CD4-positive, alpha-beta T cell (primary cell): ENCODE measurements at regions not wholly inside any gene's neighbourhood (a gene's known extent, or its start where the extent isn't known, plus 50 kb on each side); places are given as distances from the start of the nearest gene placed in this dataset.

Experiments used
- ATAC-seq: fragments of 200-7000 bp; cut with Tn5 transposase; one replicate; pipeline ENCODE4 v1.10.0; 2022; ENCODE audit warnings: mild to moderate bottlenecking; ENCODE audit not compliant: poor library complexity
- CTCF ChIA-PET: fragments of 350-600 bp; sonication (Branson Sonifier 250); formaldehyde crosslinking; loops from one replicate; lab custom pipeline; 2021; ENCODE audit warnings: antibody characterized with exemption, inconsistent platforms; lab: Charles Lee
- POLR2A ChIA-PET: fragments of 350-600 bp; sonication (Branson Sonifier 250); formaldehyde crosslinking; loops from one replicate; lab custom pipeline; 2021; ENCODE audit warnings: antibody characterized with exemption, inconsistent platforms; lab: Charles Lee
- DNase-seq, 14 experiments: peaks; one replicate each; pipeline ENCODE4 v3.0.0-alpha.2; 2013 to 2020; ENCODE audit warnings: mixed read lengths in 2 of 14
- H3K27ac ChIP-seq, 2 donors: one replicate each; pipeline versions ENCODE4 v1.5.1 to v1.7.0; 2013; ENCODE audit warnings: low read length in 2 of 2, low read depth in 1 of 2, mild to moderate bottlenecking in 1 of 2
- H3K27me3 ChIP-seq, 2 experiments: 1 replicate in 1 of 2; 2 replicates in 1 of 2; pipeline versions ENCODE4 v1.6.1 to v1.7.0; 2013; ENCODE audit warnings: low read length in 2 of 2, control low read depth in 1 of 2, mild to moderate bottlenecking in 1 of 2, moderate library complexity in 1 of 2; ENCODE audit not compliant: insufficient read depth in 2 of 2, control insufficient read depth in 1 of 2
- H3K36me3 ChIP-seq: one replicate; pipeline ENCODE4 v1.6.1; 2013; ENCODE audit warnings: low read length, control low read depth; ENCODE audit not compliant: insufficient read depth
- H3K4me1 ChIP-seq: one replicate; pipeline ENCODE4 v1.6.1; 2013; ENCODE audit warnings: low read length, control low read depth; ENCODE audit not compliant: insufficient read depth
- H3K4me3 ChIP-seq: one replicate; pipeline ENCODE4 v1.5.1; 2013; ENCODE audit warnings: mild to moderate bottlenecking, low read length, moderate library complexity
- H3K9me3 ChIP-seq, 2 experiments: 1 replicate in 1 of 2; 2 replicates in 1 of 2; pipeline versions ENCODE4 v1.6.1 to v1.7.0; 2013; ENCODE audit warnings: low read length in 2 of 2, mild to moderate bottlenecking in 2 of 2, control low read depth in 1 of 2, moderate library complexity in 1 of 2; ENCODE audit not compliant: control insufficient read depth in 1 of 2, insufficient read depth in 1 of 2
- H3K27ac Mint-ChIP-seq: one replicate; pipeline ENCODE4 v1.8.0; 2020; ENCODE audit warnings: mixed read lengths
- H3K27me3 Mint-ChIP-seq: one replicate; pipeline ENCODE4 v1.8.0; 2021; ENCODE audit warnings: mixed read lengths
- H3K36me3 Mint-ChIP-seq: one replicate; pipeline ENCODE4 v1.8.0; 2021; ENCODE audit warnings: low read depth, mixed read lengths
- H3K4me1 Mint-ChIP-seq: one replicate; pipeline ENCODE4 v1.8.0; 2021; ENCODE audit warnings: low read depth, mixed read lengths
- H3K4me3 Mint-ChIP-seq: one replicate; pipeline ENCODE4 v1.8.0; 2020; ENCODE audit warnings: mild to moderate bottlenecking, mixed read lengths
- H3K9me3 Mint-ChIP-seq: one replicate; pipeline ENCODE4 v1.8.0; 2020; ENCODE audit warnings: mixed read lengths
- intact Hi-C, 2 experiments: fragments of 100-400 bp; cut with DNase I in 1 of 2; cut with micrococcal nuclease in 1 of 2; formaldehyde crosslinking; loops; one replicate each; pipeline versions ENCODE4 v1.15.1 to v1.9.0; 2023 to 2025; cut with DNase I, micrococcal nuclease
- TF ChIP-seq, protein P1 (sequence below): fragments of 200-600 bp; IDR thresholded peaks from one replicate; pipeline ENCODE4 v1.8.0; 2022; ENCODE audit warnings: antibody characterized with exemption, mild to moderate bottlenecking

- ATAC-seq, result no peak
- Histone ChIP-seq H3K4me1 (no peaks in the 10 kb centered on the region), H3K9me3 (peaks cover 0 to 11% of the 10 kb centered on the region in 2 experiments), H3K4me3 (no peak overlapping the region), H3K36me3 (no peaks in the 10 kb centered on the region), H3K27me3 (peaks cover 0 to 2% of the 10 kb centered on the region in 2 experiments), H3K27ac (no peak overlapping the region)
- Mint-ChIP-seq H3K27ac (no peak overlapping the region), H3K36me3 (no peaks in the 10 kb centered on the region), H3K9me3 (no peaks in the 10 kb centered on the region), H3K4me1 (no peaks in the 10 kb centered on the region), H3K4me3 (no peak overlapping the region), H3K27me3 (no peaks in the 10 kb centered on the region)
- intact Hi-C loops, result no loop called here
- no peak for DNase-seq
- POLR2A ChIA-PET, result no interaction called here
- TF ChIP-seq, protein P1, sequence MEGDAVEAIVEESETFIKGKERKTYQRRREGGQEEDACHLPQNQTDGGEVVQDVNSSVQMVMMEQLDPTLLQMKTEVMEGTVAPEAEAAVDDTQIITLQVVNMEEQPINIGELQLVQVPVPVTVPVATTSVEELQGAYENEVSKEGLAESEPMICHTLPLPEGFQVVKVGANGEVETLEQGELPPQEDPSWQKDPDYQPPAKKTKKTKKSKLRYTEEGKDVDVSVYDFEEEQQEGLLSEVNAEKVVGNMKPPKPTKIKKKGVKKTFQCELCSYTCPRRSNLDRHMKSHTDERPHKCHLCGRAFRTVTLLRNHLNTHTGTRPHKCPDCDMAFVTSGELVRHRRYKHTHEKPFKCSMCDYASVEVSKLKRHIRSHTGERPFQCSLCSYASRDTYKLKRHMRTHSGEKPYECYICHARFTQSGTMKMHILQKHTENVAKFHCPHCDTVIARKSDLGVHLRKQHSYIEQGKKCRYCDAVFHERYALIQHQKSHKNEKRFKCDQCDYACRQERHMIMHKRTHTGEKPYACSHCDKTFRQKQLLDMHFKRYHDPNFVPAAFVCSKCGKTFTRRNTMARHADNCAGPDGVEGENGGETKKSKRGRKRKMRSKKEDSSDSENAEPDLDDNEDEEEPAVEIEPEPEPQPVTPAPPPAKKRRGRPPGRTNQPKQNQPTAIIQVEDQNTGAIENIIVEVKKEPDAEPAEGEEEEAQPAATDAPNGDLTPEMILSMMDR, result no peak
- CTCF ChIA-PET, result no interaction called here
These were observed 380.1 kb downstream of the SOX11 start for GRCh38 chr2:6072276-6072675.

DNA sequence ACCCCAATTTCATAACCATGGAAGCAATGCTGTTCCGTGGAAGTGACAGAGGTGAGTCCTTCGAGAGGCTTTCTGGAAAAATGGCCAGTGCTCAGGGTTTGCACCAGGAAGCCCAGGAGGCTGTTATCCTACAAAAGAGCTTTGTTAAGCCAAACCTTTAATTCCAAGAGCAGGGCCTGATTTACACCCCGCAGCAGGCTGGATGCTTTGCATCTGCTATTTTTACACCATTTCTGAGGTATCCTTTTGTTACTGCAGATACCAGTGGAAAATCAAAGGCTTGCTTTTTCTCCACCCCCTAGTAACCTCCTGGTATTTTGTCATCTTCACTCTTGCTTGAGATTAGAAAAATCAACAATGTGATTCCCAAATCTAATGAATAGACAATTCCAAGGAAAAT is 380.6 kb downstream of the SOX11 start:
- Histone ChIP-seq H3K4me1 (no peaks in the 10 kb centered on the region), H3K27me3 (peaks cover 0 to 2% of the 10 kb centered on the region in 2 experiments), H3K27ac (no peak overlapping the region), H3K9me3 (peaks cover 0 to 11% of the 10 kb centered on the region in 2 experiments), H3K36me3 (no peaks in the 10 kb centered on the region), H3K4me3 (no peak overlapping the region)
- ATAC-seq (no peak), DNase-seq (no peak)
- CTCF ChIA-PET, result no interaction called here
- Mint-ChIP-seq H3K9me3 (no peaks in the 10 kb centered on the region), H3K27ac (no peak overlapping the region), H3K27me3 (no peaks in the 10 kb centered on the region), H3K4me1 (no peaks in the 10 kb centered on the region), H3K36me3 (no peaks in the 10 kb centered on the region), H3K4me3 (no peak overlapping the region)
- intact Hi-C loops, result no loop called here
- POLR2A ChIA-PET, result no interaction called here
- TF ChIP-seq, protein P1, result no peak

DNA sequence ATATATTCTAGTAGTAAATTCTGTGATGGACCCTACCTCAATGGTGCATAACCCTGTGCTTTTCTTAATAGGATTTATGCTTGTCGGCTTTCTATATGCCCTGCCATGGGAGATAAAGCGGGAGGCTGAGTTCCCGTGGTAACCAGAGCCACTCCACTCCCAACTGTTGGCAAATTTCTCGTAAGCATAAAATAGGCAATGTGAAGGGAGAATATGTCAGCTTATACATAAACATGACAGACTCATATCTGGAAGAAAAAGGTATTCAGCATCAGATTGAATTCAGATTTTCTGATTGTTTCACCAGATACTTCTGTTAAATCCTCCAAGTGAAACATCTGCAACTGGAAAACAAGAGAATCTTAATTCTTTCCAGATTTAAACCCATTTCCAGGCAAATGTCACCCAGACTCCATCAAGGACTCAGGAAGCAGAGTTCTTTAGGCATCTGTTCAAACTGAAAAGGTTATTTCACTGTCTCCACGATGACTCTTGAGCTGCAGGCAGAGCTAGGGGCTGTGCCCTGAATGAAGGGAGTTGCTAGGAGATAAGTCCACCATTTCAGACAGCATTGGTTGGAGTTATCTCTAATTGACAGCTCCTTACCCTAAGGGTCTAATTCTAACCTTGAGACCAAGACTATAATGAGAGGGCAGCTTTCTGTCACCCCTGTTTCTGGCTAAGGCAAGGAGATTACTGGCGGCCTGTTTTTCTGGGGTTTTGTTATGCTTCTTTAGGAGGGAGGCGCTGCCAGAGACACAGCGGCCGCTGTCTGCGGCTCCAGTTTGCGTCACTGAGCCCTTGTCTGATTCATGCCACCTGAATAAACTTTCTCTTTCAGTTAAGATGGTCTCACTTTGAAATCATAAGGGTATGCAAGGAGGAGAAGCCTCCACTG is 381.3 kb downstream of the SOX11 start:
- Mint-ChIP-seq H3K9me3 (no peaks in the 10 kb centered on the region), H3K4me3 (no peak overlapping the region), H3K27me3 (no peaks in the 10 kb centered on the region), H3K4me1 (no peaks in the 10 kb centered on the region), H3K27ac (no peak overlapping the region), H3K36me3 (no peaks in the 10 kb centered on the region)
- DNase-seq (no peak), ATAC-seq (no peak)
- intact Hi-C loops, result no loop called here
- Histone ChIP-seq H3K4me3 (no peak overlapping the region), H3K27ac (no peak overlapping the region), H3K36me3 (no peaks in the 10 kb centered on the region), H3K4me1 (no peaks in the 10 kb centered on the region), H3K9me3 (peaks cover 0 to 11% of the 10 kb centered on the region in 2 experiments), H3K27me3 (peaks cover 0 to 2% of the 10 kb centered on the region in 2 experiments)
- ChIA-PET POLR2A (no interaction called here), CTCF (no interaction called here)
- TF ChIP-seq, protein P1, result no peak
